GM21786 (cell line): ENCODE measurements at regions not wholly inside any gene's neighbourhood (a gene's known extent, or its start where the extent isn't known, plus 50 kb on each side); places are given as distances from the start of the nearest gene placed in this dataset.

Experiments
- ATAC-seq: cut with Tn5 transposase; IDR thresholded peaks from one replicate; pipeline ENCODE4 v1.9.1; 2021; ENCODE audit not compliant: unreplicated experiment

GRCh38 chr4:63526251-63526650 is 883.0 kb downstream of the TECRL start:
- ATAC-seq, result no peak

GRCh38 chr4:63524764-63525163 is 884.5 kb downstream of the TECRL start:
- ATAC-seq, result no peak

GRCh38 chr4:63505714-63506460 is 903.4 kb downstream of the TECRL start:
- ATAC-seq, result no peak

GRCh38 chr4:63493265-63493664 is 916.0 kb downstream of the TECRL start:
- peak; percentile 26 for ATAC-seq

- ATAC-seq, result peak; percentile 40
Measured at GRCh38 chr4:63492515-63492914, 916.7 kb downstream of the TECRL start.

GRCh38 chr4:63464393-63464792 is 944.9 kb downstream of the TECRL start:
- ATAC-seq, result no peak

- ATAC-seq, result no peak
Measured at GRCh38 chr4:63460075-63460474, 949.2 kb downstream of the TECRL start.

- peak; percentile 90 for ATAC-seq
Measured at GRCh38 chr4:63459329-63459728, 949.9 kb downstream of the TECRL start.

- no peak for ATAC-seq
Measured at GRCh38 chr4:63458010-63458409, 951.2 kb downstream of the TECRL start.

GRCh38 chr4:63440236-63440635 is 969.0 kb downstream of the TECRL start:
- no peak for ATAC-seq

- ATAC-seq, result no peak
Measured at GRCh38 chr4:63430105-63430504, 979.1 kb downstream of the TECRL start.

GRCh38 chr4:63396269-63396668 is 1013.0 kb downstream of the TECRL start:
- no peak for ATAC-seq

GRCh38 chr4:63393544-63393943 is 1015.7 kb downstream of the TECRL start:
- no peak for ATAC-seq

GRCh38 chr4:63379750-63380522 is 1029.3 kb downstream of the TECRL start:
- ATAC-seq, result no peak

- ATAC-seq, result no peak
Measured at GRCh38 chr4:63371001-63371400, 1038.2 kb downstream of the TECRL start.

GRCh38 chr4:63361628-63362027 is 1047.6 kb downstream of the TECRL start:
- ATAC-seq, result no peak

- no peak for ATAC-seq
Measured at GRCh38 chr4:63361066-63361465, 1048.2 kb downstream of the TECRL start.

GRCh38 chr4:63349674-63350025 is 1059.6 kb downstream of the TECRL start:
- ATAC-seq, result no peak

- no peak for ATAC-seq
Measured at GRCh38 chr4:63348735-63349673, 1060.2 kb downstream of the TECRL start.

GRCh38 chr4:63325140-63325539 is 1084.1 kb downstream of the TECRL start:
- ATAC-seq, result no peak

- ATAC-seq, result no peak
Measured at GRCh38 chr4:63316633-63317032, 1092.6 kb downstream of the TECRL start.
